NCI-H446 treated with DMSO at 0.1 percent for 48 hours (cell line): ENCODE measurements at regions not wholly inside any gene's neighbourhood (a gene's known extent, or its start where the extent isn't known, plus 50 kb on each side); places are given as distances from the start of the nearest gene placed in this dataset.

Source experiments
- DNase-seq: peaks from one replicate; lab custom pipeline; 2025; lab: John Stamatoyannopoulos, UW

- DNase-seq, result no peak
Observed at GRCh38 chr4:126775485-126776106, 857.2 kb upstream of the INTU start.

- DNase-seq, result no peak
Observed at GRCh38 chr4:126776361-126776760, 856.4 kb upstream of the INTU start.

- no peak for DNase-seq
Observed at GRCh38 chr4:126777649-126778048, 855.1 kb upstream of the INTU start.

GRCh38 chr4:126778348-126778747 lies 854.4 kb upstream of the INTU start:
- no peak for DNase-seq

GRCh38 chr4:126779001-126779400 lies 853.8 kb upstream of the INTU start:
- no peak for DNase-seq

- DNase-seq, result no peak
Observed at GRCh38 chr4:126779436-126780166, 853.2 kb upstream of the INTU start.

- no peak for DNase-seq
Observed at GRCh38 chr4:126783191-126783590, 849.6 kb upstream of the INTU start.

GRCh38 chr4:126784966-126785580 lies 847.7 kb upstream of the INTU start:
- DNase-seq, result no peak

- DNase-seq, result no peak
Observed at GRCh38 chr4:126790633-126791032, 842.1 kb upstream of the INTU start.

- DNase-seq, result no peak
Observed at GRCh38 chr4:126794363-126794762, 838.4 kb upstream of the INTU start.

GRCh38 chr4:126798214-126798613 lies 834.5 kb upstream of the INTU start:
- DNase-seq, result no peak

GRCh38 chr4:126799416-126799815 lies 833.3 kb upstream of the INTU start:
- DNase-seq, result no peak

- DNase-seq, result no peak
Observed at GRCh38 chr4:126799971-126800574, 832.7 kb upstream of the INTU start.

- DNase-seq, result peak; percentile 3
Observed at GRCh38 chr4:126800575-126801141, 832.1 kb upstream of the INTU start.

- DNase-seq, result no peak
Observed at GRCh38 chr4:126807132-126807531, 825.6 kb upstream of the INTU start.

GRCh38 chr4:126812076-126812475 lies 820.7 kb upstream of the INTU start:
- no peak for DNase-seq

GRCh38 chr4:126820631-126821030 lies 812.1 kb upstream of the INTU start:
- no peak for DNase-seq

- DNase-seq, result no peak
Observed at GRCh38 chr4:126821152-126821551, 811.6 kb upstream of the INTU start.

- no peak for DNase-seq
Observed at GRCh38 chr4:126825083-126825482, 807.7 kb upstream of the INTU start.

GRCh38 chr4:126827669-126828068 lies 805.1 kb upstream of the INTU start:
- DNase-seq, result no peak

GRCh38 chr4:126834854-126835253 lies 797.9 kb upstream of the INTU start:
- DNase-seq, result no peak

GRCh38 chr4:126838941-126839679 lies 793.6 kb upstream of the INTU start:
- no peak for DNase-seq
